GM12878 (cell line): ENCODE measurements at regions not wholly inside any gene's neighbourhood (a gene's known extent, or its start where the extent isn't known, plus 50 kb on each side); places are given as distances from the start of the nearest gene placed in this dataset.

Experiments used
- ATAC-seq: fragments of 200-7000 bp; cut with Tn5 transposase; 3 replicates; pipeline ENCODE4 v1.9.1; 2020; ENCODE audit warnings: mild to moderate bottlenecking, moderate library complexity
- BruUV-seq: library from RNA; stranded (reverse); fragments of 400-500 nt; replicated peaks from 2 replicates; lab custom pipeline; 2021; lab: Mats Ljungman, UMichigan
- CTCF ChIA-PET: fragments of 300-600 bp; sonication (Branson Sonifier 250); formaldehyde crosslinking; extraction: SDS; loops from one replicate; lab custom pipeline; 2021; ENCODE audit warnings: inconsistent platforms; lab: Yijun Ruan, JAX
- POLR2A ChIA-PET: fragments of 350-600 bp; formaldehyde crosslinking; extraction: SDS; loops from one replicate; lab custom pipeline; 2021; ENCODE audit warnings: inconsistent platforms; lab: Charles Lee
- RAD21 ChIA-PET: fragments of 300-600 bp; sonication (Branson Sonifier 250); formaldehyde crosslinking; loops from one replicate; lab custom pipeline; 2023; ENCODE audit warnings: antibody characterized with exemption; ENCODE audit not compliant: unreplicated experiment; lab: Charles Lee
- SMC1A ChIA-PET: fragments of 300-600 bp; sonication (Branson Sonifier 250); formaldehyde crosslinking; loops from one replicate; lab custom pipeline; 2023; ENCODE audit not compliant: unreplicated experiment, uncharacterized antibody; lab: Charles Lee
- DNase-seq: peaks from one replicate; pipeline ENCODE4 v3.0.0-alpha.2; 2011; ENCODE audit warnings: low read depth, low spot score
- FAIRE-seq: peaks from 3 replicates; lab custom pipeline; 2011; peaks lifted over from hg19 to GRCh38; lab: Jason Lieb, UNC
- H2AFZ ChIP-seq: 2 replicates; pipeline ENCODE4 v1.6.0; 2011; ENCODE audit warnings: low read depth, low read length, control low read depth; ENCODE audit not compliant: control insufficient read depth
- H3K27ac ChIP-seq: 2 replicates; pipeline ENCODE4 v1.5.1; 2011; ENCODE audit warnings: control low read depth; ENCODE audit not compliant: control insufficient read depth, insufficient read depth
- H3K27me3 ChIP-seq, 2 experiments: replicated peaks in 1 of 2; 2 replicates each; pipeline versions ENCODE4 v1.6.0 to v1.6.1; 2011; ENCODE audit warnings: low read length in 1 of 2; ENCODE audit not compliant: control insufficient read depth in 2 of 2, insufficient read depth in 2 of 2
- H3K36me3 ChIP-seq, 2 experiments: 2 replicates each; pipeline ENCODE4 v1.5.1; 2011; ENCODE audit warnings: low read length in 1 of 2; ENCODE audit not compliant: control insufficient read depth in 2 of 2, insufficient read depth in 2 of 2
- H3K4me1 ChIP-seq: 2 replicates; pipeline ENCODE4 v1.6.1; 2011; ENCODE audit warnings: mild to moderate bottlenecking, low read length, moderate library complexity, mixed read lengths; ENCODE audit not compliant: control insufficient read depth, insufficient read depth
- H3K4me2 ChIP-seq: 2 replicates; pipeline ENCODE4 v1.6.0; 2011; ENCODE audit warnings: control low read depth; ENCODE audit not compliant: control insufficient read depth, insufficient read depth
- H3K4me3 ChIP-seq: fragments of 200-600 bp; sonication (generic); 2 replicates; pipeline ENCODE4 v1.5.1; 2016
- H3K79me2 ChIP-seq: 2 replicates; pipeline ENCODE4 v1.6.0; 2011; ENCODE audit warnings: low read length; ENCODE audit not compliant: control insufficient read depth, insufficient read depth
- H3K9ac ChIP-seq: 2 replicates; pipeline ENCODE4 v1.8.0; 2011; ENCODE audit warnings: low read length, control low read depth, mixed read lengths; ENCODE audit not compliant: control insufficient read depth, insufficient read depth
- H3K9me3 ChIP-seq: replicated peaks from 3 replicates; pipeline ENCODE4 v1.5.1; 2011; ENCODE audit warnings: mild to moderate bottlenecking, low read length; ENCODE audit not compliant: control insufficient read depth, insufficient read depth
- H4K20me1 ChIP-seq: 2 replicates; pipeline ENCODE4 v1.6.0; 2011; ENCODE audit not compliant: control insufficient read depth, insufficient read depth
- BCLAF1 ChIP-seq: fragments of 450-650 bp; IDR thresholded peaks from 2 replicates; pipeline ENCODE4 v1.6.1; 2017; ENCODE audit warnings: antibody characterized with exemption, mild to moderate bottlenecking, moderate library complexity
- BRCA1 ChIP-seq: IDR thresholded peaks from 2 replicates; pipeline ENCODE4 v1.6.1; 2011; ENCODE audit warnings: low read depth, low read length, improper control_type of control experiment
- CEBPZ ChIP-seq: fragments of 150-350 bp; IDR thresholded peaks from 2 replicates; pipeline ENCODE4 v1.6.1; 2016; ENCODE audit warnings: low read depth, low read length
- ETV6 ChIP-seq, 2 experiments: fragments of 450-650 bp in 1 of 2; IDR thresholded peaks in 1 of 2; conservative IDR thresholded peaks in 1 of 2; 2 replicates each; pipeline ENCODE4 v1.6.1; 2014; ENCODE audit warnings: antibody characterized with exemption in 1 of 2, borderline replicate concordance in 1 of 2, low read depth in 1 of 2, mild to moderate bottlenecking in 1 of 2, moderate library complexity in 1 of 2
- HDAC2 ChIP-seq: fragments of 200-600 bp; sonication (generic); IDR thresholded peaks from 2 replicates; pipeline ENCODE4 v1.6.1; 2017
- NFIC ChIP-seq: IDR thresholded peaks from 2 replicates; pipeline ENCODE4 v1.6.1; 2012; ENCODE audit warnings: low read depth, mild to moderate bottlenecking, inconsistent platforms, low read length, moderate library complexity
- NFYB ChIP-seq: IDR thresholded peaks from 2 replicates; pipeline ENCODE4 v1.6.1; 2011; ENCODE audit warnings: low read depth, mild to moderate bottlenecking, low read length, improper control_type of control experiment, moderate library complexity; ENCODE audit not compliant: insufficient read depth
- PAX5 ChIP-seq: IDR thresholded peaks from 2 replicates; pipeline ENCODE4 v1.6.1; 2011; ENCODE audit warnings: low read depth, low read length, borderline replicate concordance
- POLR2A ChIP-seq: IDR thresholded peaks from 2 replicates; pipeline ENCODE4 v1.6.1; 2011; ENCODE audit warnings: low read depth, mild to moderate bottlenecking, low read length
- POU2F2 ChIP-seq: IDR thresholded peaks from 3 replicates; pipeline ENCODE4 v1.6.1; 2011; ENCODE audit warnings: low read depth, mild to moderate bottlenecking, low read length, borderline replicate concordance
- RAD21 ChIP-seq: IDR thresholded peaks from 2 replicates; pipeline ENCODE4 v1.6.1; 2011; ENCODE audit warnings: mild to moderate bottlenecking, low read depth, low read length, moderate library complexity; ENCODE audit not compliant: insufficient read depth
- RCOR1 ChIP-seq: conservative IDR thresholded peaks from 2 replicates; pipeline ENCODE4 v1.6.1; 2012; ENCODE audit warnings: low read depth, low read length, improper control_type of control experiment
- RUNX3 ChIP-seq: IDR thresholded peaks from 2 replicates; pipeline ENCODE4 v1.6.1; 2012; ENCODE audit warnings: low read length, inconsistent platforms
- SREBF1 ChIP-seq: IDR thresholded peaks from 2 replicates; pipeline ENCODE4 v1.6.1; 2012; ENCODE audit warnings: mild to moderate bottlenecking, low read length
- TARDBP ChIP-seq: IDR thresholded peaks from 2 replicates; pipeline ENCODE4 v1.6.1; 2016; ENCODE audit warnings: borderline replicate concordance
- TCF12 ChIP-seq: IDR thresholded peaks from 2 replicates; pipeline ENCODE4 v1.6.1; 2011; ENCODE audit warnings: low read depth, mild to moderate bottlenecking, low read length
- TCF7 ChIP-seq: IDR thresholded peaks from 2 replicates; pipeline ENCODE4 v1.6.1; 2014; ENCODE audit warnings: antibody characterized with exemption, borderline replicate concordance
- USF1 ChIP-seq: IDR thresholded peaks from 2 replicates; pipeline ENCODE4 v1.6.1; 2011; ENCODE audit warnings: borderline replicate concordance, low read depth, mild to moderate bottlenecking, moderate library complexity, mixed read lengths, low read length; ENCODE audit not compliant: insufficient read depth; ENCODE audit errors: extremely low read length
- ZNF384 ChIP-seq: IDR thresholded peaks from 2 replicates; pipeline ENCODE4 v1.6.1; 2012; ENCODE audit warnings: low read depth, mild to moderate bottlenecking, low read length, improper control_type of control experiment, borderline replicate concordance
- WGBS: methylation state at CpG from one replicate; pipeline ENCODE4 v1.1.6; 2016; ENCODE audit warnings: low lambda C conversion rate; ENCODE audit not compliant: insufficient replicate concordance, insufficient coverage; ENCODE audit errors: missing lambda C conversion rate; 5-methylcytosine and 5-hydroxymethylcytosine counted together
- in situ Hi-C: fragments of 300-500 bp; cut with MboI; formaldehyde crosslinking; loops from 9 replicates; pipeline ENCODE4 v1.14.3; 2018; ENCODE audit warnings: mixed read lengths
- intact Hi-C: fragments of 100-400 bp; cut with micrococcal nuclease; formaldehyde crosslinking; loops from one replicate; pipeline ENCODE4 v1.14.2; 2022; ENCODE audit not compliant: unreplicated experiment

DNA sequence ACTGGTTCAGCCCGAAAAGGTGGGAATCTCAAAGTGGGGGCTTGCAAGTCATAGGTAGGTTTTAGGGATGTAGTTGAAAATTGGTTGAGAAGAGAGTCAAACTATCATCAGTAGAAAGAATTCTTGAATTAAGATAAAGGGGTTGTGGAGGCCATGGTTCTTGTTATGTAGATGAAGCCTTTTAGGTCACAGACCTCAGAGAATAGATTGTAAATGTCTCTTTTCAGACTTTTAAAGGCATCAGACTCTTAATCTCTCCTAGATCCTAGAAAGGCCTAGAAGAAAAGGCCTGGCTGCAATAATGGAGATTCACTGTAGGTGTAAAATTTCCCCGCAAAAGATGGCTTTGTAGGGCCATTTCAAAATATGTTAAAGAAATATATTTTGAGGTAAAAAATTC lies 96.4 kb downstream of the PSAT1 start (continued):
- no peak for TF ChIP-seq USF1
- TF ChIP-seq NFYB, result no peak
- no peak for TF ChIP-seq HDAC2
- TF ChIP-seq ETV6 (conservative IDR thresholded peaks at IDR 0.05 in 1 of 2, IDR thresholded peaks at IDR 0.05 in 1 of 2; ENCODE audit: borderline replicate concordance in 1 of 2, low read depth in 1 of 2), result no peak

DNA sequence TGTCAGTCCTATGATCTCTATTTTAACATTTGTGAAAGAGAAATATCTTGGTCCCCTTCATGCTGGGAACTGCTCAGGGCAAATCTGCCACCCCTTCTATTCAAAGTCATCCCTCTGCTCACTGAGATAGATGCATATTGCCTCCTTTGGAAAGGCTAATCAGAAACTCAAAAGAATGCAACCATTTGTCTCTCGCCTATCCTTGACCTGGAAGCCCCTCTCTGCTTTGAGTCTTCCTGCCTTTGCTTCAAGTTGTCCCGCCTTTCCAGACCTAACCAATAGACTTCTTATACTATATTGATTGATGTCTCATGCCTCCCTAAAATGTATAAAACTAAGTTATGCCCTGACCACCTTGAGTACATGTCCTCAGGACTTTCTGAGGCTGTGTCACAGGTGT lies 97.0 kb downstream of the PSAT1 start:
- SMC1A ChIA-PET, result no interaction called here
- Histone ChIP-seq H3K79me2 (no peaks in the 10 kb centered on the region), H3K9ac (no peak overlapping the region), H3K4me2 (no peak overlapping the region), H3K36me3 (no peaks in the 10 kb centered on the region), H3K9me3 (peaks cover 3% of the 10 kb centered on the region; the same call in 1 of the 3 replicates), H3K4me3 (no peak overlapping the region), H3K27me3 (no peaks in the 10 kb centered on the region), H3K27ac (no peak overlapping the region), H3K4me1 (no peaks in the 10 kb centered on the region), H2AFZ (no peak overlapping the region), H4K20me1 (no peaks in the 10 kb centered on the region)
- no TSS peak for BruUV-seq
- no peak for DNase-seq
- intact Hi-C loops (no loop called here), in situ Hi-C loops (no loop called here)
- CTCF ChIA-PET, result no interaction called here
- no peak for ATAC-seq
- RAD21 ChIA-PET, result no interaction called here
- POLR2A ChIA-PET, result no interaction called here
- FAIRE-seq, result no peak
- 0% methylated on average over 2 of the region's 2 CpGs for WGBS
- TF ChIP-seq TCF7 (no peak), NFYB (no peak), SREBF1 (no peak), POLR2A (no peak), BRCA1 (no peak), NFIC (no peak), BCLAF1 (no peak), RAD21 (no peak), PAX5 (no peak), TARDBP (no peak), ZNF384 (no peak), TCF12 (no peak), RUNX3 (no peak), POU2F2 (no peak), RCOR1 (no peak), CEBPZ (no peak)
